ENCODE measurements at regions not wholly inside any gene's neighbourhood (a gene's known extent, or its start where the extent isn't known, plus 50 kb on each side); places are given as distances from the start of the nearest gene placed in this dataset.

DNA sequence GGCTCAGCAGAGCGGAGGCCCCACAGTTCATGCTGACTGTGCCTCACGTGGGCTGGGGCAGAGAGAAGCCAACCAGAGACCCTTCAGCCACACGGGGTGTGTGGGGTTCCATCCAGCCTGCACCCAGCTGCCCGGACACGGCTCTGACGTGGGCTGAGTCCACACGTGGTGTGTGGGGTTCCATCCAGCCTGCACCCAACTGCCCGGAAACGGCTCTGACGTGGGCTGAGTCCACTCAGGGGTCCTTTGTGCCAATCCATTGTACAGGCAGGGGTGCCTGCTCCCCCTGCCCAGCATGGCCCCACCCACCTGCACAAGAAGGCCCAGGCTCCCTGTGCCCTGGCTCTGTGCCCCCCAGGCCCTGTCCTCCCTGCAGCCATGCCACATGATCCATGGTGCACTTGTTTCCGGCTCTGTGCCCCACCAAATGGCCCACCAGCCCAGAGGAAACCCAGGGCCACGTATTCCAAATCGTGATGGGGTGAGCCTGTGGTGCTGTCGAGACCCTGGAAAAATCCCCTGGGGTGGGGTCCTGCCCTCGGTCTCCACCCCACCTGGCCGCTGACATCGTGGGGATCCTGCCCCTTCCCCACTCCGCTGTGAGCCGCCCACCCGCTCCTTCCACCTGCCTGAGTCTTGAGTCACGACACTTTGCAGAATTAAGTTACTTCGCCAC is 99.3 kb upstream of the SFSWAP start:
- TF ChIP-seq CTCF (IDR thresholded peaks at IDR 0.05) (no peak), POLR2A (IDR thresholded peaks at IDR 0.05) (no peak)
